Panc1 (cell line): ENCODE measurements at regions not wholly inside any gene's neighbourhood (a gene's known extent, or its start where the extent isn't known, plus 50 kb on each side); places are given as distances from the start of the nearest gene placed in this dataset.

Experiments used
- ATAC-seq: fragments of 200-7000 bp; cut with Tn5 transposase; 2 replicates; pipeline ENCODE4 v1.9.1; 2020; ENCODE audit warnings: mild to moderate bottlenecking, moderate library complexity
- BruUV-seq: library from RNA; stranded (reverse); fragments of 400-500 nt; replicated peaks from 2 replicates; lab custom pipeline; 2021; lab: Mats Ljungman, UMichigan
- CTCF ChIA-PET: fragments of 300-600 bp; sonication (Branson Sonifier 250); formaldehyde crosslinking; loops from one replicate; lab custom pipeline; 2022; ENCODE audit warnings: antibody characterized with exemption; lab: Charles Lee
- POLR2A ChIA-PET: fragments of 300-600 bp; sonication (Branson Sonifier 250); formaldehyde crosslinking; loops from one replicate; lab custom pipeline; 2022; ENCODE audit warnings: antibody characterized with exemption; lab: Charles Lee
- DNase-seq: peaks from one replicate; pipeline ENCODE4 v3.0.0-alpha.2; 2010; ENCODE audit warnings: low read depth, low spot score
- H3K27ac ChIP-seq: 2 replicates; pipeline ENCODE4 v1.5.1; 2011; ENCODE audit warnings: mild to moderate bottlenecking, low read length, inconsistent platforms
- H3K27me3 ChIP-seq: fragments of 200-500 bp; sonication (Bioruptor generic); 2 replicates; pipeline ENCODE4 v1.6.0; 2014; ENCODE audit warnings: low read length, inconsistent platforms; ENCODE audit not compliant: control insufficient read depth, insufficient read depth
- H3K36me3 ChIP-seq: fragments of 200-500 bp; sonication (Bioruptor generic); 2 replicates; pipeline ENCODE4 v1.5.1; 2014; ENCODE audit warnings: inconsistent platforms, mild to moderate bottlenecking, low read length, moderate library complexity; ENCODE audit not compliant: control insufficient read depth, insufficient read depth
- H3K4me1 ChIP-seq: 2 replicates; pipeline ENCODE4 v1.5.1; 2011; ENCODE audit warnings: inconsistent platforms, mild to moderate bottlenecking, low read length, moderate library complexity; ENCODE audit not compliant: control insufficient read depth, insufficient read depth
- H3K4me3 ChIP-seq, 2 experiments: 2 replicates each; pipeline ENCODE4 v1.5.1; 2011 to 2012; ENCODE audit warnings: low read depth in 2 of 2, low read length in 2 of 2, mild to moderate bottlenecking in 2 of 2, inconsistent platforms in 1 of 2, moderate library complexity in 1 of 2
- H3K9me3 ChIP-seq: fragments of 200-500 bp; sonication (Bioruptor generic); 2 replicates; pipeline ENCODE4 v1.5.1; 2014; ENCODE audit warnings: low read depth, mild to moderate bottlenecking, inconsistent platforms, low read length, moderate library complexity; ENCODE audit not compliant: control insufficient read depth, insufficient read depth
- CTCF ChIP-seq: fragments of 450-650 bp; IDR thresholded peaks from 2 replicates; pipeline ENCODE4 v1.5.1; 2017; ENCODE audit warnings: mild to moderate bottlenecking
- POLR2AphosphoS5 ChIP-seq: IDR thresholded peaks from 2 replicates; pipeline ENCODE4 v1.6.1; 2012; ENCODE audit warnings: mild to moderate bottlenecking, low read depth, low read length, moderate library complexity
- REST ChIP-seq, 2 experiments: IDR thresholded peaks; 2 replicates each; pipeline ENCODE4 v1.6.1; 2011 to 2012; ENCODE audit warnings: low read depth in 2 of 2, control low read depth in 1 of 2, low read length in 1 of 2, mild to moderate bottlenecking in 1 of 2, moderate library complexity in 1 of 2; ENCODE audit not compliant: insufficient read depth in 1 of 2
- SIN3A ChIP-seq: IDR thresholded peaks from 2 replicates; pipeline ENCODE4 v1.6.1; 2012; ENCODE audit warnings: low read depth, mild to moderate bottlenecking, low read length, moderate library complexity, borderline replicate concordance; ENCODE audit not compliant: insufficient read depth
- TCF7L2 ChIP-seq: IDR thresholded peaks from 2 replicates; pipeline ENCODE4 v1.6.1; 2011; ENCODE audit warnings: mild to moderate bottlenecking, low read depth, low read length, inconsistent platforms
- in situ Hi-C: cut with HindIII; loops from 2 replicates; pipeline ENCODE4 v1.10.0; 2016; ENCODE audit warnings: low sequenced_read_pairs, low pct_unique_long_range_greater_than_20kb
- intact Hi-C: fragments of 100-400 bp; cut with micrococcal nuclease; formaldehyde crosslinking; loops from one replicate; pipeline ENCODE4 v1.10.0; 2022; ENCODE audit not compliant: unreplicated experiment

GRCh38 chr18:39863916-39864315 is 2091.1 kb upstream of the PIK3C3 start:
- in situ Hi-C loops (no loop called here), intact Hi-C loops (no loop called here)
- Histone ChIP-seq H3K4me3 (no peak overlapping the region), H3K27ac (no peak overlapping the region), H3K27me3 (no peaks in the 10 kb centered on the region), H3K4me1 (no peaks in the 10 kb centered on the region), H3K36me3 (no peaks in the 10 kb centered on the region), H3K9me3 (no peaks in the 10 kb centered on the region)
- ATAC-seq = no peak
- BruUV-seq = no TSS peak
- POLR2A ChIA-PET = no interaction called here
- DNase-seq = no peak
- TF ChIP-seq TCF7L2 (no peak), CTCF (no peak), REST (IDR thresholded peaks at IDR 0.05; ENCODE audit: insufficient read depth in 1 of 2, low read depth in 2 of 2, low read length in 1 of 2) (no peak), SIN3A (no peak), POLR2AphosphoS5 (no peak)
- CTCF ChIA-PET = no interaction called here

- TF ChIP-seq REST (IDR thresholded peaks at IDR 0.05; ENCODE audit: insufficient read depth in 1 of 2, low read depth in 2 of 2, low read length in 1 of 2) (no peak), CTCF (no peak), SIN3A (no peak), POLR2AphosphoS5 (no peak), TCF7L2 (no peak)
- no peak for ATAC-seq
- CTCF ChIA-PET = no interaction called here
Observed at GRCh38 chr18:39862341-39862740, 2092.7 kb upstream of the PIK3C3 start.

More at GRCh38 chr18:39862341-39862740, 2092.7 kb upstream of the PIK3C3 start:
- no peaks in the 10 kb centered on the region for H3K27me3 ChIP-seq
- POLR2A ChIA-PET = no interaction called here
- intact Hi-C loops (no loop called here), in situ Hi-C loops (no loop called here)
- BruUV-seq = no TSS peak
- no peak for DNase-seq
- no peak overlapping the region for H3K27ac ChIP-seq
- no peaks in the 10 kb centered on the region for H3K9me3 ChIP-seq
- no peak overlapping the region for H3K4me3 ChIP-seq
- H3K4me1 ChIP-seq = no peaks in the 10 kb centered on the region
- H3K36me3 ChIP-seq = no peaks in the 10 kb centered on the region
